SK-N-SH (cell line): ENCODE measurements at regions not wholly inside any gene's neighbourhood (a gene's known extent, or its start where the extent isn't known, plus 50 kb on each side); places are given as distances from the start of the nearest gene placed in this dataset.

Experiments
- CTCF ChIA-PET: fragments of 300-600, 350-600 bp; formaldehyde crosslinking; extraction: SDS; loops from one replicate; lab custom pipeline; 2021; lab: Yijun Ruan, JAX
- POLR2A ChIA-PET: fragments of 350-600 bp; sonication (Branson Sonifier 250); formaldehyde crosslinking; extraction: SDS; loops from one replicate; lab custom pipeline; 2020; ENCODE audit warnings: antibody characterized with exemption, inconsistent platforms; lab: Yijun Ruan, JAX
- DNase-seq: peaks from one replicate; pipeline ENCODE4 v3.0.0; 2012
- H2AFZ ChIP-seq: fragments of 200-600 bp; sonication (generic); 2 replicates; pipeline ENCODE4 v1.8.1; 2016; ENCODE audit warnings: antibody characterized with exemption, mild to moderate bottlenecking, low read depth
- H3F3A ChIP-seq: fragments of 200-600 bp; sonication (generic); replicated peaks from 2 replicates; pipeline ENCODE3; 2016; ENCODE audit warnings: antibody characterized with exemption, mild to moderate bottlenecking; ENCODE audit not compliant: insufficient read depth
- H3K27ac ChIP-seq, 2 experiments: fragments of 200-500 bp in 1 of 2; fragments of 200-600 bp in 1 of 2; sonication (Bioruptor generic) in 1 of 2; sonication (generic), shearing (Covaris generic) in 1 of 2; 2 replicates each; pipeline versions ENCODE4 v1.5.1 to v1.6.1; 2014 to 2016; ENCODE audit warnings: low read depth in 2 of 2, inconsistent platforms in 1 of 2, low read length in 1 of 2, mild to moderate bottlenecking in 1 of 2, mixed read lengths in 1 of 2
- H3K27me3 ChIP-seq: fragments of 200-600 bp; sonication (generic), shearing (Covaris generic); 2 replicates; pipeline ENCODE4 v1.6.1; 2016; ENCODE audit warnings: mixed run types; ENCODE audit not compliant: insufficient read depth
- H3K36me3 ChIP-seq, 2 experiments: fragments of 200-500 bp in 1 of 2; fragments of 200-600 bp in 1 of 2; sonication (Bioruptor generic) in 1 of 2; sonication (generic) in 1 of 2; replicated peaks in 1 of 2; 2 replicates each; pipeline versions ENCODE3 to v1.5.1; 2014 to 2016; ENCODE audit warnings: low read length in 1 of 2, mild to moderate bottlenecking in 1 of 2; ENCODE audit not compliant: insufficient read depth in 2 of 2, control insufficient read depth in 1 of 2
- H3K4me1 ChIP-seq, 2 experiments: fragments of 200-500 bp in 1 of 2; fragments of 200-600 bp in 1 of 2; sonication (Bioruptor generic) in 1 of 2; sonication (generic), shearing (Covaris generic) in 1 of 2; 2 replicates each; pipeline versions ENCODE4 v1.5.1 to v1.6.1; 2014 to 2016; ENCODE audit warnings: low read depth in 1 of 2, low read length in 1 of 2, mixed run types in 1 of 2; ENCODE audit not compliant: insufficient read depth in 2 of 2, control insufficient read depth in 1 of 2
- H3K4me2 ChIP-seq: fragments of 200-600 bp; sonication (generic), shearing (Covaris generic); 2 replicates; pipeline ENCODE4 v1.6.1; 2017; ENCODE audit warnings: mixed run types
- H3K4me3 ChIP-seq, 2 experiments: fragments of 200-500 bp in 1 of 2; fragments of 200-600 bp in 1 of 2; sonication (Bioruptor generic) in 1 of 2; sonication (generic), shearing (Covaris generic) in 1 of 2; 2 replicates each; pipeline versions ENCODE4 v1.5.1 to v1.8.1; 2014 to 2016; ENCODE audit warnings: low read depth in 2 of 2, inconsistent platforms in 1 of 2, low read length in 1 of 2, mild to moderate bottlenecking in 1 of 2, mixed read lengths in 1 of 2, moderate library complexity in 1 of 2
- H3K79me2 ChIP-seq: fragments of 200-600 bp; sonication (generic); 2 replicates; pipeline ENCODE4 v1.8.1; 2017; ENCODE audit warnings: mild to moderate bottlenecking; ENCODE audit not compliant: insufficient read depth
- H3K9ac ChIP-seq: fragments of 200-600 bp; sonication (generic); 2 replicates; pipeline ENCODE4 v1.6.1; 2017; ENCODE audit warnings: mixed run types
- H3K9me2 ChIP-seq: fragments of 200-600 bp; sonication (generic); 2 replicates; pipeline ENCODE4 v1.6.1; 2017; ENCODE audit warnings: mixed run types
- H3K9me3 ChIP-seq: fragments of 200-600 bp; sonication (generic); 2 replicates; pipeline ENCODE4 v1.6.1; 2017; ENCODE audit warnings: mixed run types, mild to moderate bottlenecking, moderate library complexity
- H4K20me1 ChIP-seq: fragments of 200-600 bp; sonication (generic); 2 replicates; pipeline ENCODE4 v1.6.1; 2017; ENCODE audit warnings: mild to moderate bottlenecking, mixed run types; ENCODE audit not compliant: insufficient read depth
- CTCF ChIP-seq: fragments of 200-600 bp; sonication (generic); IDR thresholded peaks from 2 replicates; pipeline ENCODE4 v1.6.1; 2017; ENCODE audit warnings: antibody characterized with exemption, mild to moderate bottlenecking, moderate library complexity
- EZH2phosphoT487 ChIP-seq: fragments of 200-600 bp; sonication (generic); IDR thresholded peaks from 2 replicates; pipeline ENCODE4 v1.6.1; 2017; ENCODE audit warnings: low read depth, mixed run types, mild to moderate bottlenecking, antibody characterized with exemption, moderate library complexity, borderline replicate concordance
- GABPA ChIP-seq: IDR thresholded peaks from 2 replicates; pipeline ENCODE4 v1.4.0; 2012; ENCODE audit warnings: low read depth, mild to moderate bottlenecking
- GATA2 ChIP-seq: sonication (generic); formaldehyde crosslinking; IDR thresholded peaks from 2 replicates; pipeline ENCODE4 v1.5.0; 2020; ENCODE audit warnings: mild to moderate bottlenecking, missing genetic modification reagents
- JUND ChIP-seq: IDR thresholded peaks from 2 replicates; pipeline ENCODE4 v1.4.0; 2012
- NFIC ChIP-seq: IDR thresholded peaks from 2 replicates; pipeline ENCODE4 v1.4.0; 2012; ENCODE audit warnings: borderline replicate concordance
- PBX3 ChIP-seq: IDR thresholded peaks from 2 replicates; pipeline ENCODE4; 2012
- RCOR1 ChIP-seq: fragments of 150-350 bp; IDR thresholded peaks from 2 replicates; pipeline ENCODE4 v1.6.1; 2017; ENCODE audit warnings: antibody characterized with exemption, low read length
- REST ChIP-seq: IDR thresholded peaks from 2 replicates; pipeline ENCODE4 v1.6.1; 2012; ENCODE audit warnings: mild to moderate bottlenecking, low read depth, low read length, moderate library complexity
- USF1 ChIP-seq: IDR thresholded peaks from 2 replicates; pipeline ENCODE4 v1.4.0; 2012; ENCODE audit warnings: low read depth, borderline replicate concordance
- WGBS: methylation state at CpG from one replicate; pipeline ENCODE4 v1.1.6; 2017; ENCODE audit warnings: low lambda C conversion rate; 5-methylcytosine and 5-hydroxymethylcytosine counted together

- Histone ChIP-seq H3K9ac (no peak overlapping the region), H3K36me3 (no peaks in the 10 kb centered on the region), H3K4me1 (peaks cover 7 to 23% of the 10 kb centered on the region in 2 experiments; a peak in 3 of 4 replicates), H4K20me1 (peaks cover 28% of the 10 kb centered on the region), H3K4me2 (no peak overlapping the region), H2AFZ (no peak overlapping the region), H3K4me3 (no peak overlapping the region), H3K79me2 (no peaks in the 10 kb centered on the region), H3K27me3 (no peaks in the 10 kb centered on the region), H3K27ac (no peak overlapping the region), H3K9me3 (no peaks in the 10 kb centered on the region; the same call in 1 of the 2 replicates), H3K9me2 (no peaks in the 10 kb centered on the region), H3F3A (no peaks in the 10 kb centered on the region)
- POLR2A ChIA-PET: no interaction called here
- TF ChIP-seq PBX3: no peak
- TF ChIP-seq EZH2phosphoT487: no peak
- no peak for TF ChIP-seq GATA2
- TF ChIP-seq RCOR1: no peak
- TF ChIP-seq REST: peak; percentile 99
- no peak for TF ChIP-seq JUND
- no peak for TF ChIP-seq USF1
- TF ChIP-seq NFIC: no peak
- no peak for TF ChIP-seq GABPA
- CTCF ChIA-PET: interaction anchor here (0.8 kb wide), 1 partner anchor 11 kb away, joined by 3 read pairs; no protein-coding TSS in a partner anchor
- 71% methylated on average over 3 of the region's 3 CpGs for WGBS
- DNase-seq: no peak
Observed at GRCh38 chr3:124217542-124217941, 225.6 kb upstream of the ROPN1 start.

- H3K27me3 ChIP-seq: no peaks in the 10 kb centered on the region
- H4K20me1 ChIP-seq: peaks cover 20% of the 10 kb centered on the region
- no peak overlapping the region for H2AFZ ChIP-seq
- H3K36me3 ChIP-seq: no peaks in the 10 kb centered on the region
- H3K79me2 ChIP-seq: no peaks in the 10 kb centered on the region
- no peaks in the 10 kb centered on the region for H3K9me3 ChIP-seq
- H3K9ac ChIP-seq: no peak overlapping the region
- H3K4me1 ChIP-seq: peaks cover 7 to 11% of the 10 kb centered on the region in 2 experiments; a peak in 2 of 4 replicates
- CTCF ChIA-PET: interaction anchor here (0.6 to 0.9 kb wide), 2 partner anchors 17 to 471 kb away, joined by 3 to 4 read pairs; no protein-coding TSS in a partner anchor
- no peaks in the 10 kb centered on the region for H3F3A ChIP-seq
- POLR2A ChIA-PET: interaction anchor here (0.6 kb wide), 1 partner anchor 19 kb away, joined by 3 read pairs; no protein-coding TSS in a partner anchor
- H3K27ac ChIP-seq: peak overlapping the region in 1 of 2 experiments; percentile 46; a peak in 1 of 4 replicates
- H3K4me2 ChIP-seq: peak overlapping the region; percentile 34; the same call in 1 of the 2 replicates
- H3K9me2 ChIP-seq: no peaks in the 10 kb centered on the region
- H3K4me3 ChIP-seq: no peak overlapping the region
- 48% methylated on average over 2 of the region's 2 CpGs for WGBS
- no peak for DNase-seq
- 0 out of 2 replicates have a peak, but pooled peaks have one; percentile 7 for TF ChIP-seq PBX3
- TF ChIP-seq CTCF: no peak
Observed at GRCh38 chr3:124221422-124221821, 229.5 kb upstream of the ROPN1 start.
